Upper lobe of left lung (tissue), 4 donors: ENCODE measurements at regions not wholly inside any gene's neighbourhood (a gene's known extent, or its start where the extent isn't known, plus 50 kb on each side); places are given as distances from the start of the nearest gene placed in this dataset.
"Not testable (repeated sequence)": the region's sequence is repeated elsewhere in the genome, so short reads cannot be mapped to it uniquely, and the experiment has no call there.

Experiments
- EP300 ChIP-seq, 4 donors: sonication (generic); formaldehyde crosslinking; IDR thresholded peaks; one replicate each; pipeline ENCODE4 v1.5.1; 2017; ENCODE audit warnings: antibody characterized with exemption in 4 of 4, control low read depth in 2 of 4
- POLR2A ChIP-seq, 4 donors: fragments of 450-650 bp; IDR thresholded peaks; one replicate each; pipeline ENCODE4 v1.5.1; 2016 to 2017; ENCODE audit warnings: antibody characterized with exemption in 4 of 4, mild to moderate bottlenecking in 2 of 4
- POLR2AphosphoS5 ChIP-seq, 2 donors: sonication (generic); formaldehyde crosslinking; IDR thresholded peaks; one replicate each; pipeline ENCODE4 v1.5.1; 2017; ENCODE audit warnings: antibody characterized with exemption in 2 of 2
- TF ChIP-seq, protein P1 (sequence below), 6 experiments: fragments of 450-650 bp in 4 of 6; fragments of 200-600 bp in 2 of 6; sonication (generic) in 2 of 6; IDR thresholded peaks; one replicate each; pipeline ENCODE4 v1.5.1; 2016 to 2019; ENCODE audit warnings: antibody characterized with exemption in 6 of 6

DNA sequence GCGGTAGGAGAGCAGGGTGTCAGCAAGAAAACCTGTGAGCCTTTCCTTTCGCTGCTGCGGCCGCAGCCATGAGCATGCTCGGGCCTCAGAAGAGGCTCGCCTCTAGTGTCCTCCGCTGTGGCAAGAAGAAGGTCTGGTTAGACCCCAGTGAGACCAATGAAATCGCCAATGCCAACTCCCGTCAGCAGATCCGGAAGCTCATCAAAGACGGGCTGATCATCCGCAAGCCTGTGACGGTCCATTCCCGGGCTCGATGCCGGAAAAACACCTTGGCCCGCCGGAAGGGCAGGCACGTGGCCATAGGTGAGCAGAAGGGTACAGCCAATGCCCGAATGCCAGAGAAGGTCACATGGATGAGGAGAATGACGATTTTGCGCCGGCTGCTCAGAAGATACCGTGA, 57.8 kb upstream of the N4BP3 start:
- TF ChIP-seq, protein P1, sequence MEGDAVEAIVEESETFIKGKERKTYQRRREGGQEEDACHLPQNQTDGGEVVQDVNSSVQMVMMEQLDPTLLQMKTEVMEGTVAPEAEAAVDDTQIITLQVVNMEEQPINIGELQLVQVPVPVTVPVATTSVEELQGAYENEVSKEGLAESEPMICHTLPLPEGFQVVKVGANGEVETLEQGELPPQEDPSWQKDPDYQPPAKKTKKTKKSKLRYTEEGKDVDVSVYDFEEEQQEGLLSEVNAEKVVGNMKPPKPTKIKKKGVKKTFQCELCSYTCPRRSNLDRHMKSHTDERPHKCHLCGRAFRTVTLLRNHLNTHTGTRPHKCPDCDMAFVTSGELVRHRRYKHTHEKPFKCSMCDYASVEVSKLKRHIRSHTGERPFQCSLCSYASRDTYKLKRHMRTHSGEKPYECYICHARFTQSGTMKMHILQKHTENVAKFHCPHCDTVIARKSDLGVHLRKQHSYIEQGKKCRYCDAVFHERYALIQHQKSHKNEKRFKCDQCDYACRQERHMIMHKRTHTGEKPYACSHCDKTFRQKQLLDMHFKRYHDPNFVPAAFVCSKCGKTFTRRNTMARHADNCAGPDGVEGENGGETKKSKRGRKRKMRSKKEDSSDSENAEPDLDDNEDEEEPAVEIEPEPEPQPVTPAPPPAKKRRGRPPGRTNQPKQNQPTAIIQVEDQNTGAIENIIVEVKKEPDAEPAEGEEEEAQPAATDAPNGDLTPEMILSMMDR (IDR thresholded peaks at IDR 0.05): not testable (repeated sequence)
- not testable (repeated sequence) for TF ChIP-seq EP300, POLR2A, POLR2AphosphoS5 (IDR thresholded peaks at IDR 0.05)
